ENCODE measurements at regions not wholly inside any gene's neighbourhood (a gene's known extent, or its start where the extent isn't known, plus 50 kb on each side); places are given as distances from the start of the nearest gene placed in this dataset.

DNA sequence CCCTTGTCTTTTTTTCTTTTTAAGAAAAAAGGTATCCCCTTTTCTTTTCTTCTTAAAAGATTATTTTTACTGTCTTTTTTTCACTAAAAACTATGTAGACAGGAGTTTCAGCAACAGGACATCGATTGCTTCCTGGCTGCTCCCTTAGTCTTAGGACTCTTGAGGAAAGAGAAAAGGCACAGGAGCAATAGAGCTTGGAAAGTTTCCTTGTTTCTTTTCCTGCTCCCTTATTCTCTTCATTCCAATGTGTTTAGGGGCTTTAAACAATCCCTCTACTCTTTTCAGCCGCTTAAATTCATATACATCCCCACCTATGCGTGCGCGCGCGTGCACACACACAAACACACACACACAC lies 182.2 kb upstream of the FOXN2 start:
- DNase-seq (ENCODE audit: low read depth in 2 of 3, low spot score in 2 of 3), result no peak

DNA sequence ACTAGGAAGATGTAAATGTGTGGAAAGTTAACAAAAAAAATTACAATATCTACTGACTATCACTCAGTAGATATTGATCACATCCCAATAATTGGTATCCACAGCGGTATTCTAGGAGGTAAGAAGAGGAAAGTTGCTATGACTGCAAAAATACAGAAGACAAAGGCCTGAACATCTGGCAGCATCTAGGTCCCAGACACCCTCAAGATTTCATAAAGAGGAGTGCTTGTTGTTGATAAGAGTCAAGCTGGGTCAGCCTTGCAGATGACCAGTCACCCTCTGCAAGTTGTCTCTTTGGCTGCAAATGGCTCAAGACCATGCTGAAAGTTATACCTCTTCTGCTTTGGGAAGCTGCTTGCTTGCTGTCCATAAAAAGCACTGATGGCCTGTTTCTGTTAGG lies 179.8 kb upstream of the FOXN2 start:
- no peak for DNase-seq (ENCODE audit: low read depth in 2 of 3, low spot score in 2 of 3)

DNA sequence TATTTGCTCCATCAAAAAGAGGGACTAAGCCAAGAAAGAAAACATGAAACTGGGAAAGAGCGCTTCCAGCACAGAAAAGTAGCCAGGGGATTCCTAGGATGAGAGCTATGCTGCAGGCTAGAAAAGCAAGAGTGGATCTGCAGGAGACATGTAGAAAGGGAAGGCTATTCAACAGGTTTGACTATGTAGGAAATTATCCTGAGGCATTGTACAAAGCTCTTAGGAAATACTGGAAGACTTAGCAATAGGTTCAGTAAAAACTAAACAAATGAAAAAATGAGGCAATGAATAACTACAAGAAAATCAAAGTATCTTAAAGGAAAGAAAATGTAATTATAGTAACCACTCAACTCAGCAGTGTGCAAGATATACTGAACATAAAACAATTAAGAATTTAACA lies 178.7 kb upstream of the FOXN2 start:
- no peak for DNase-seq (ENCODE audit: low read depth in 2 of 3, low spot score in 2 of 3)

DNA sequence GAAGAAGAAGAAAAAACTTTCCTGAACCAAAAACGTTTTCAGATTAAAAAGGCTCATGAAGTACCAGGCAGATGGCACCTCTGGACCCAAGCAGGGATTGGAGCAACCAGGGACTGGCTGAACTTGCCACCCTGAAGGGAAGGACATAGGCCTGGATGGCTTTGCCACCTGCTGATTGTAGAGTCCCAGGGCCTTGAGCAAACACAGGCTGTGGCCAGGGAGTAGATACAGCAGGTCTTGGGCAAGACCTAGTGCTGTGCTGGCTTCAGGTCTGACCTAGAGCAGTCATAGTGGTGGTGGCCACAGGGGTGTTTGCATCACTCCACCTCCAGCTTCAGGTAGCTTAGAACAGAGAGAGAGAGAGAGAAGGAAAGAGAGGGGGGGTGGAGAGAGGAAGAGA lies 176.7 kb upstream of the FOXN2 start:
- no peak for DNase-seq (ENCODE audit: low read depth in 2 of 3, low spot score in 2 of 3)

DNA sequence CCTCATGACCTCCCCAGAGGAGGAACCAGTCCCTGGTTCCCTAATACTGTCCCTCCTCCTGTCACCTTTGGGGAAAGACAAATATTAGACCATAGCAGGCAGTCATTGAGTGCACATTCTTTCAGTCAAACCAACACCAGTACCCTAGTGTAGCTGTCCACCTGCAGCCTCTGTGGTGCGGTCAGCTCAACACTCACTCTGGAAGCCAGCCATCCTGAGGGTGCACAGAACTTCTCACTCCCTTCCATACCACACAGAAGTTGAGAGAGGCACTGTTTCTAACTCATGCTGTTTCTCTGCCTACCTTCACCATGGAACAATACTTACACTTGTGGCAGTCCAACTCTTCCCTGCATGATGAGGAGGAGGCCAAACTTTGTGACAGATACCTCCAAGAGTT lies 175.6 kb upstream of the FOXN2 start:
- DNase-seq (ENCODE audit: low read depth in 2 of 3, low spot score in 2 of 3), result no peak

DNA sequence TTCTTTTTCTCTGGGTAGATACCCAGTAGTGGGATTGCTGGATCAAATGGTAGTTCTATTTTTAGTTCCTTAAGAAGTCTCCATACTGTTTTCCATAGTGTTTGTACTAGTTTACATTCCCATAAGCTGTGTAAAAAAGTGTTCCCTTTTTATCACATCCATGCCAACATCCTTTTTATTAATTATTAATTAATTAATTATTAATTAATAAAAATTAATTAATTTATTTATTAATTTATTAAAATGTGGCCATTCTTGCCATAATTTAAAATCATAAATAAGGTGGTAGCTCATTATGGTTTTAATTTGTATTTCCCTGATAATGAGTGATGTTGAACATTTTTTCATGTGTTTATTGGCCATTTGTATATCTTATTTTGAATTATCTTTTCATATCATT lies 173.9 kb upstream of the FOXN2 start:
- DNase-seq (ENCODE audit: low read depth in 2 of 3, low spot score in 2 of 3), result no peak

DNA sequence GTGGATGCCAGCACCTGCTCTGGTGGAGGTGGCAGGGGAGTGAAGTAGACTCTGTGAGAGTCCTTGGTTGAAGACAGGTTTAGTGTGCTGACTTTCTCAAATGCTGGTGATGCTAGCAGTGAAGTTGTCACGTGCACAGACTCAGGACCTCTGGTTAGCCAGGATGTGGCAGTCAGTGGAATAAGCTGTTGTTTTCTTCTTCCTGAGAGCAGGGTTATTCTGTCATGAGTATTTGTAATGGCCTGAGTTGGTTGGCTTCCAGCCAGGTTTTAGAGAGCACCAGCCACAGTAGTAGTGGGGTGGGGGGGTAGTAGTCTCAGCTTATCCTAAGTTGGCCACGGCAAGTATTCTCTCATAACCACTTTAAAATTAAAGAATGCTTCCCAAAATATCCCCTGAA lies 169.7 kb upstream of the FOXN2 start:
- DNase-seq (ENCODE audit: low read depth in 2 of 3, low spot score in 2 of 3), result no peak

DNA sequence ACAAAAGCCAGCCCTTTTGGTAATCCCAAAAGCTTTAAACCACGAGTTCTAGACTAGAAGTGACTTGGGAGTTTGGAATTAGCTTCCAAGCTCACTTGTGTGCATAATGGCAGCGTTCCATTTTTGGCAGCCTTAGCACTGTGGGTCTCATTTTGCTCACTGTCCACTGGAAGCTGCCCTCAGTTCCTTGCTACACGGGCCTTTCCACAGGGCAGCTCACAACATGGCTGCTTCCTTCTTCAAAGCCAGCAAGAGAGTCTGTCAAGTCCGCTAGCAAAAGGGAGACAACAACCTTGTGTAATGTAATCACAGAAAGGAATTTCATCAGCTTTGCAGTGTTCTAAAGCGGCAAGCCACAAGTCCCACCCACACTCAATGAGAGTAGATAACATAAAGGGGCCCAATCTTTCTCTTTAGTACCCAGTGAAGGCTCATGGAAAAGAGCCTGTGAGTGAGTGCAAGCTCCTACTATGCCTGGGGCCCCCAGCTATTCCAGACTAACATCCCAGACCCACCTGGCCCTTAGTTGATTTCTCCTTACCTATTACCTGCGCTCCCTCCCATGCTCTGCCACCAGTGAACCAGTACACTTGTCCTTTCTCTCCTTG lies 168.5 kb upstream of the FOXN2 start:
- DNase-seq (ENCODE audit: low read depth in 2 of 3, low spot score in 2 of 3), result no peak

DNA sequence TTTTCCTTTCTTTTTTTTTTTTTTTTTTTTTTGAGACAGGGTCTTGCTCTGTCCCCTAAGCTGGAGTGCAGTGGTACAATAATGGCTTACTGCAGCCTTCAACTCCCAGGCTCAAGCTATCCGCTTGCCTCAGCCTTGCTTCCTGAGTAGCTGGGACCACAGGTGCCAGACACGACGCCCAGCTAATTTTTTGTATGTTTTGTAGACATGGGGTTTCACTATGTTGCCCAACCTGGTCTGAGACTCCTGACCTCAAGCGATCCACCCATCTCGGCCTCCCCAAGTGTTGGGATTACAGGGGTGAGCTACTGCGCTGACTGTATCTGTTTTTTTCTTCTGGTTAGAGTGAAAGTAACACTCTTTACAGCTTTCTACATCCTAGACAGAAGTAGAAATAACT lies 167.9 kb upstream of the FOXN2 start:
- DNase-seq (ENCODE audit: low read depth in 2 of 3, low spot score in 2 of 3), result no peak

DNA sequence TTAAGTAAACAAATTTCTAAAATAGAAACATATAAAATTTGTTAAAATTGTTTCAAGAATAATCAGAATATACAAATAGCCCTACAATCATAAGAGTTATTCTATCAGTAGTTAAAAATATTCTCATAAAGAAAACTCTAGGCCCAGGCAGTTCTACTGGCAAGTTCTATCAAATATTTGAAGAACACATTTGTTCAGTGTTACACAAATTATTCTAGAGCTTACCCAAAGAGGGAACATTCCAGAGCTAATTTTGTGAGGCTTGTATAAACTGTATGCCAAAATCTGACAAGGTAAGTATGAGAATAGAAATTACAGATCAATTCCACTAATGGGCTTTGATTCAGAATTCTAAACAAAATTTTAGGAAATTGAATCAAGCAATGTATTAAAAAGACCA lies 166.8 kb upstream of the FOXN2 start:
- DNase-seq (ENCODE audit: low read depth in 2 of 3, low spot score in 2 of 3), result no peak

DNA sequence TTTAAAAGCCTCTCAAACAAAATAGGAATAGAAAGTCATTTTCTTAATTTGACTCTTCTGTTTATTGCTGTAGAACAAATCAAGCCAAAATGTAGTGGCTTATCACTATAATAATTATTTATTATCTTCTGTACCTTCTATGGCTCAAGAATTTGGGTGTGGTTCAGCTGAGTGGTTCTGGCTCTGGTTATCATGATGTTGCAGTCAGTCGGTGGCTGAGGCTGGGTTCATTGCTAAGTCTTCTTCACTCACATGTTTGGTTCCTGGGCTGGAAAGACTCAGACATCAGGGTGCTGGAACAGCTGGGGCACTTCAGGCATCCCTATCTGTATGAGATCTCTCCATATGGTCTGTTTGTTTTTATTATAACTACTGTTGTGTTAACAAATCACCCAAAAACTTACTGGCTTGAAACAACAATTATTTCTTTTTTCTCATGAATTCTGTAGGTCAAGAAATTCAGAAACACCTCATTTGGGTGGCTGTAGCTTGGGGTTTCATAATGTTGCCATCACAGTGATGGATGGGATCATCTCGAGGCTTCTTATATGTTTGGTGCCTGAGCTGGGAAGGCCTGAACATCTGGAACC lies 165.5 kb upstream of the FOXN2 start:
- DNase-seq (ENCODE audit: low read depth in 2 of 3, low spot score in 2 of 3), result no peak

DNA sequence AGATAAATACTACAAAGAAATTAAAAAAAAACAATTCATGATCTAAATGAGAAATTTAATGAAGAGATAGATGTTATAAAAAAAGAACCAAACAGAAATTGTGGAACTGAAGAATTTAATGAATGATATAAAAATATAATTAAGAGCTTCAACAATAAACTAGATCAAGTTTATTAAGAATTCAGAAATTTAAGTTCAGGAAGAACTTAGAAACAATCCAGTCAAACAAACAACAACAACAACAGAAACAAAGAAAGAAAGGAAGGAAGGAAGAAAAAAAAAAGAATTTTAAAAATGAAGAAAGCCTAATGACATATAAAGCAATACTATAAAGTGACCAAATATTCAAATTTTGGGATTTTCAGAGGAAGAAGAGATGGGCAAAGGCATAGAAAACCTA lies 157.3 kb upstream of the FOXN2 start:
- no peak for DNase-seq (ENCODE audit: low read depth in 2 of 3, low spot score in 2 of 3)

DNA sequence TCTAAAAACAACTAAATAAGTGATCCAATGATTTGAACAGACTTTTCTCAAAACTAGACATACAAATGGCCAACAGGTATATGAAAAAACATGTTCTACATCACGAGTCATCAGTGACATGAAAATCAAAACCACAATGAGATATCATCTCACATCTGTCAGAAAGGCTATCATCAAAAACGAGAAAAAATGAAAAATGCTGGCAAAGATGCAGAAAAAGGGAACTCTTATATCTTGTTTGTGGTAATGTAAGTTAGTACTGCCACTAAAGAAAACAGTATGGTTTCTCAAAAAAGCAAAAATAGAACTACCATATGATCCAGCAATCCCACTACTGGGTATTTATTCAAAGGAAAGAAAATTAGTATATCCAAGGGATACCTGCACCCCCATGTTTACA lies 152.9 kb upstream of the FOXN2 start:
- DNase-seq (ENCODE audit: low read depth in 2 of 3, low spot score in 2 of 3), result no peak

DNA sequence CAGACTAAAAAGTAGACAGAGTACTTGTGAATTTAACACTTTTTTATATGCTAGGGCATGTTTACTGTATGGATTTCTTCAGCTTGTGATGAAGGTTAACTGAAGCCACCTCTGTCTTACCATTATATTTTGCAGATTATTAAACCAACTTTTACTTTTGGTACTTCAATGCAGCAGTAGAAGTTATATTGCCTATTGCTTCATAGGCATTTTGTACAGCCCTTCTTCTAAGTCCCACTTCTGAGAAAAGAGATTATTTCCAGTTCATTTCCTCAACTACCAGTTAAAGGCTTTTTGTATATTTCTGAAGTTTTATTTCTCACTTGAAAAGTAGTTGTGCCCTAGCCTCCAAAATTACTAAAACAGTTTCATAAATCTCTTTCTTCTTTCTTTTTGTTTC lies 151.7 kb upstream of the FOXN2 start:
- DNase-seq (ENCODE audit: low read depth in 2 of 3, low spot score in 2 of 3), result no peak

DNA sequence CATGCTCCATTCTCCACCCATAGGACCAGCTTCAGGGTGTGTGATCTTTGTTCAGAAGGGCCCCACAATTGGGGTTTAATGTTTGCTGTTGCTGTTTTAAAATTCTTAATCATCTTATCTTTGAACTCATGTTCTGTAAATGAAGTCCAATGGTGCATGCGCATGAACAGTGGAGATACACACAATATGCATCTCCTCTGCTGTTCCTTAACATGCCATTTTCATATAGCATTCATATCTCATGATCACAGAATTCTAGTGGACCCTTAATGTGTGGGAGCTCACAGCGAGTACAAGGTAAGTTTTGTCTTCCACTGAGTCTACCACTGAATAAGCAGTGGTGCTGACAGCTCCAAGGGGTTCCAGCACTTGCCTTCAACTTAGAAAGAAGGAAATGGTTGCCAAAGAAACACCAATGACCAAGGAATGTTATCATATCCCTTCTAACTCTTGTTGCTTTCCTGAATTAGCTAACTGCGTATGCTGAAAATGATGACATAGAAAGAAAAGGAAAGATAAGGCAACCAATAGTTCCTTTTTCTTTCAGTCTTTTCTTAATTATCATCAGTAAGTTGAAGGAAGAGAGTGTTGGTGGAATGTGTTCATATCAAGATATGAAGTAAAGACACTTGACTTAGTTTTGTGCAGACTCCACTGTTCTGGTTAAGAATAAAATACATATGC lies 149.3 kb upstream of the FOXN2 start:
- peak in 1 of 3 donors; percentile 14 for DNase-seq (ENCODE audit: low read depth in 2 of 3, low spot score in 2 of 3)

DNA sequence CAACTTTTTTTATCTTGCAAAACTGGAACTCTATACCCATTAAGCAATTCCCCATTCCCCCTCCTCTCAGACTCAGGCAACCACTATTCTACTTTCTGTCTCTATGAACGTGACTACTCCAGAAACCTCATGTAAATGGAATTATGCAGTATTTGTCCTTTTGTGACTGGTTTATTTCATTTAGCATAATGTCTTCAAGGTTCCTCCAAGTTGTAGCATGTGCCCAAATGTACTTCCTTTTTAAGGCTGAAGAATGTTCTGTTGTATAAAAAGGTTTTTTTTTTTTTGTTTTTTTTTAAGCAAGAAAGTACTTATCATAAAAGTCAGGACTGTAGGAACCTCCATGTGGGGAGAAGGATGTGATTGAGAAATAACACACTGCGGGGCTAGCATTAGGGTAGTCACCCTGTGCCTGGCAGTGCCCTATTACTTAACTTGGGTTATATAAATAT lies 145.3 kb upstream of the FOXN2 start:
- DNase-seq (ENCODE audit: low read depth in 2 of 3, low spot score in 2 of 3), result no peak

DNA sequence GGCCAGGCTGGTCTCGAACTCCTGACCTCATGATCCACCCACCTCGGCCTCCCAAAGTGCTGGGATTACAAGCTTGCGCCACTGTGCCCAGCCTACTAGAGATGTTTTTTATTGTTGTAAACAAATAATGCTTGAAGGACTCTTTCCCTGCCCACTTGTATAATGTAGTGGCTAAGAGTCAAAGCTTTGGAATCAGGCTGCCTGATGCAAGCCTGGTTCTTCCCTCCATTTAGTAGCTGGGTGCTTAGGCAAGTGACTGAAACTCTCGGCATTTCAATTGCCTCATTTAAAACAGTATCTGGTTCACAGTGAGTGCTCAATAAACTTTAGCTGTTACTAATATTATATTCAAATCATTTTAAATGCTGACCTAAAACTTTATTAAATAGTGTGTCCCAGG lies 144.2 kb upstream of the FOXN2 start:
- DNase-seq (ENCODE audit: low read depth in 2 of 3, low spot score in 2 of 3), result no peak

DNA sequence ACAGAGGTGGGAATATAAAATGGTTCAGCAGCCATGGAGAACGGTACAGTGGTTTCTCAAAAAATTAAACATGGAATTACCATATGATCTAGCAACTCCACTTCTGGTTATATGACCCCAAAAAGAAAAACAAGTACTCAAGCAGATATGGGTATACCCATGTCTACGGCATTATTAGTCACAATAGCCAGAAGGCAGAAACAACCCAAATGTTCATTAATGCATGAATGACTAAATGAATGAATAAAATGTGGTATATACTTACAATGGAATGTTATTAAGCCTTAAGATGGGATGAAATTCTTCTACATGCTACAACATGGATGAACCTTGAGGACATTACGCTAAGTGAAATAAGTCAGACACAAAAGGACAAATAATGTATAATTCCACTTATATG lies 141.3 kb upstream of the FOXN2 start:
- no peak for DNase-seq (ENCODE audit: low read depth in 2 of 3, low spot score in 2 of 3)

DNA sequence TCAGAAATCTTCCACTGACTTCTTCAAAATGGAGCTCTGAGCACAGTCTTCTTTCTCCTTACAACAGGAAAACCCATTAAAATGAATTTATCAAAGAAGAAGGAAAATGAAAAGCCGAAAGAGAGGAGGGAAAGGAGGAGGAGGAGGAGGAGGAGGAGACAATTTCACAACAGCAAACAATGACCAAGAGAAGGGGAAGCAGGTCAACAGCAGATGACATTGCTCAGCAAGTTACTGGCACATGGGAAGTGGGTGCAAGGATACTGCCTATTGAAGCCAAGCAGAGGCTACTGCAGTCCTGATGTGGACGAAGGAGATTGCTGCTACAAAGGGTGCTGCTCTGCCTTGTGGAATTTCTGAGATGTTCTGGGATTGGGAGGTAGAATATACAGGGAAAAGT lies 140.0 kb upstream of the FOXN2 start:
- no peak for DNase-seq (ENCODE audit: low read depth in 2 of 3, low spot score in 2 of 3)

DNA sequence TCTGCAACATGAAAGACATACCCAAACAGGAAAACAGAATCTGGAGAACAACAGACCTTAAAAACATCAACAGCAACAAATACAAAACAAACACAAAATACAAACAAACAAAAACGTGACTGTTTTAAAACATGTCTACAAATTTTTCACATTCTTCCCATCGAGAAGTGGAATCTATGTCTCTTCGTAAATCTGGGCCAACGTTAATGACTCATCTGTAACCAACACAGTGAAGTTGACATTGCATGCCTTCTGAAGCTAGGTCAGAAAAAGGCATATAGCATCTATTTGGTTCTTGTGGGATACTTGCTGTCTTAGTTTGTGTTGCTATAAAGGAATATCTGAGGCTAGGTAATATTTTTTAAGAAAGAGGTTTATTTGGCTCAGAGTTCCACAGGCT lies 139.2 kb upstream of the FOXN2 start:
- no peak for DNase-seq (ENCODE audit: low read depth in 2 of 3, low spot score in 2 of 3)

DNA sequence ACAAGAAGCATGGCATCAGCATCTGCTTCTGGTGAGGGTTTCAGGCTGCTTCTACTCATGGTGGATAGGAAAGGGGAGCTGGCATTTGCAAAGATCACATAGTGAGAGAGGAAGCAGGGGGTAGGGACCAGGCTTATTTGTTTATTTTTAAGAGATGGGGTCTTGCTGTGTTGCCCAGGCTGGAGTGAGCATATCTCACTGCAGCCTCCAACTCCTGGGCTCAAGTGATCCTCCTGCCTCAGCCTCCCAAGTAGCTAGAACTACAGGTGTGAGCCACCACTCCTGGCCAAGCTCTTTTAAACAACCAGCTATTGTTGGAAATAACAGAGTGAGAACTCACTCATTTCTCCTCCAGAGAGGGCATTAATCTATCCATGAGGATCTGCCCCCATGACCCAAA lies 138.8 kb upstream of the FOXN2 start:
- no peak for DNase-seq (ENCODE audit: low read depth in 2 of 3, low spot score in 2 of 3)

DNA sequence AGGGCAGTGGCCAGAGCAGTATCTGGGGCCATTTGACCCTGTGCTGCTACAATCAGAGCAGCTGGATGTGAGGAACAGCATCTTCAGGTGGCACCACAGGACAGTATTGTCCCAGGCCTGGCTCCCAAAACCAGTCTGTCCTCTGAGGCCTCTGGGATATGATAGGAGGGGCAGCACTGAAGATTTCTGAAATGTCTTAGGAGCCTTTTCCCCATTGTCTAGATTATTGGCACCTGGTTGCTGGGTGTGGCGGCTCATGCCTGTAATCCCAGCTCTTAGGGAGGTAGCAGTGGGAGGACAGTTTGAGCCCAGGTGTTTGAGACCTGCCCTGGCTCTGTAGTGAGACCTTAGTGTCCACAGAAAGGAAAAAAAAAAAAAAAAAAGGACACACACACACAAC lies 137.6 kb upstream of the FOXN2 start:
- DNase-seq (ENCODE audit: low read depth in 2 of 3, low spot score in 2 of 3), result no peak

DNA sequence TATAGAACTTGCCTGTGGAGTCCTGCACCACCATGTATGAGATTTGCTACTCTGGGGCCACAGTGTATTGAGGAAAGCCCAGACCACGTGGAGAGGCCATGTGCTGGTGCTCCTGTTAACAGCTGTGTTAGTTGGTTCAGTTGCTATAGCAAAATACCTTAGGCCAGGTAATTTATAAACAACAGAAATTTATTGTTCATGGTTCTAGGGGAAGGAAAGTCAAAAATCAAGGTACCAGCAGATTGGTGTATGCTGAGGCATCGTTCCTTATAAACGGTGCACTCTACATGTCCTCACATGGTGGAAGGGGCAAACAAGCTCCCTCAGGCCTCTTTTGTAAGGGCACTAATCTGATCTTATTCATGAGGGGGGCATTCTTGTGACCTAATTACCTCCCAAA lies 135.9 kb upstream of the FOXN2 start:
- no peak for DNase-seq (ENCODE audit: low read depth in 2 of 3, low spot score in 2 of 3)
